ENCODE measurements at regions not wholly inside any gene's neighbourhood (a gene's known extent, or its start where the extent isn't known, plus 50 kb on each side); places are given as distances from the start of the nearest gene placed in this dataset.

DNA sequence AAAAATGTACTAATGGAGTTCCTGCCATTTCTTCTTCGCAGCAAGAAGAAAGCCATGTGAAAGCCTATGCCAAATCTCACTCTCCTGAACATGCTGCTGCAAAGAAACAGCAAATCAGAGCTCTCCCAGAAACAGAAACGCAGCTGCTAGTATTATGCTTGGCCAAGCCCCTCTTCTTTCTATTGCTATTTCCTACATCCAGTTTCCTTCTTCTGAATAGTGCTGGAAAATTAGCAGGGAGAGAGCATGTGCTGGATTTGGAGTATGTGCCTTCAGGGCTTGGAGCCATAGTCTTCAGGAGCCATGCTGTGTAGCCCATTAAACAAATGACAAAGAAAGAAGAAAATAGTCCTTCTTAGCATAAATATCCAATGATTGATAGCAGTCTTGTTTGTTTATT lies 852.0 kb upstream of the PHF14 start:
- TF ChIP-seq, protein P1, sequence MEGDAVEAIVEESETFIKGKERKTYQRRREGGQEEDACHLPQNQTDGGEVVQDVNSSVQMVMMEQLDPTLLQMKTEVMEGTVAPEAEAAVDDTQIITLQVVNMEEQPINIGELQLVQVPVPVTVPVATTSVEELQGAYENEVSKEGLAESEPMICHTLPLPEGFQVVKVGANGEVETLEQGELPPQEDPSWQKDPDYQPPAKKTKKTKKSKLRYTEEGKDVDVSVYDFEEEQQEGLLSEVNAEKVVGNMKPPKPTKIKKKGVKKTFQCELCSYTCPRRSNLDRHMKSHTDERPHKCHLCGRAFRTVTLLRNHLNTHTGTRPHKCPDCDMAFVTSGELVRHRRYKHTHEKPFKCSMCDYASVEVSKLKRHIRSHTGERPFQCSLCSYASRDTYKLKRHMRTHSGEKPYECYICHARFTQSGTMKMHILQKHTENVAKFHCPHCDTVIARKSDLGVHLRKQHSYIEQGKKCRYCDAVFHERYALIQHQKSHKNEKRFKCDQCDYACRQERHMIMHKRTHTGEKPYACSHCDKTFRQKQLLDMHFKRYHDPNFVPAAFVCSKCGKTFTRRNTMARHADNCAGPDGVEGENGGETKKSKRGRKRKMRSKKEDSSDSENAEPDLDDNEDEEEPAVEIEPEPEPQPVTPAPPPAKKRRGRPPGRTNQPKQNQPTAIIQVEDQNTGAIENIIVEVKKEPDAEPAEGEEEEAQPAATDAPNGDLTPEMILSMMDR (IDR thresholded peaks at IDR 0.05; ENCODE audit: low read depth, low read length) = no peak
- TF ChIP-seq EZH2phosphoT487 (IDR thresholded peaks at IDR 0.05; ENCODE audit: low read depth) = no peak

Data from OCI-LY3 (cell line).